ENCODE measurements at regions not wholly inside any gene's neighbourhood (a gene's known extent, or its start where the extent isn't known, plus 50 kb on each side); places are given as distances from the start of the nearest gene placed in this dataset.

DNA sequence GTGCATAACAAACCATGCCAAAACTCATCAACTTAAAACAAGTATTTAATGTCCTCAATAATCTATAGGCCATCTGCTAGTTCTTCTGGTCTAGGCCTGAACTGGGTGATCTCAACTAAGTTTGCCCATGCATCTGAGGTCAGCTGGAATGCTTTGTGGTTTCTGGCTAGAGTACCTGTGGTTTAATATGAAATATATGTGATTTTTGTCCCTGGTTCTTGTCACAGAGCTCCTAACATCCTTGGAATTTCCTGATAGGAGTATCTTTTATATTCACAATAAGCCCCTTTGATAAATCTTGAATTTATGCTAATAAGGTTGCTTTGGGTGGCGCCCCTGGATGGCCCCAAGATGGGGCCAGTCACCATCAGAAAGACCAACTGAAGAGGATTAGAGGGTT, 535.9 kb downstream of the DNAH5 start:
- no peaks in the 10 kb centered on the region for H3K27me3 Mint-ChIP-seq
- ATAC-seq (ENCODE audit: low read depth): no peak
- H3K27ac Mint-ChIP-seq: no peak overlapping the region
- no peaks in the 10 kb centered on the region for H3K36me3 Mint-ChIP-seq (ENCODE audit: low read depth)
- intact Hi-C loops (cut with micrococcal nuclease): no loop called here
- CTCF ChIA-PET: no interaction called here
- peaks cover 5% of the 10 kb centered on the region for H3K9me3 Mint-ChIP-seq
- no peak for DNase-seq
- TF ChIP-seq, protein P1, sequence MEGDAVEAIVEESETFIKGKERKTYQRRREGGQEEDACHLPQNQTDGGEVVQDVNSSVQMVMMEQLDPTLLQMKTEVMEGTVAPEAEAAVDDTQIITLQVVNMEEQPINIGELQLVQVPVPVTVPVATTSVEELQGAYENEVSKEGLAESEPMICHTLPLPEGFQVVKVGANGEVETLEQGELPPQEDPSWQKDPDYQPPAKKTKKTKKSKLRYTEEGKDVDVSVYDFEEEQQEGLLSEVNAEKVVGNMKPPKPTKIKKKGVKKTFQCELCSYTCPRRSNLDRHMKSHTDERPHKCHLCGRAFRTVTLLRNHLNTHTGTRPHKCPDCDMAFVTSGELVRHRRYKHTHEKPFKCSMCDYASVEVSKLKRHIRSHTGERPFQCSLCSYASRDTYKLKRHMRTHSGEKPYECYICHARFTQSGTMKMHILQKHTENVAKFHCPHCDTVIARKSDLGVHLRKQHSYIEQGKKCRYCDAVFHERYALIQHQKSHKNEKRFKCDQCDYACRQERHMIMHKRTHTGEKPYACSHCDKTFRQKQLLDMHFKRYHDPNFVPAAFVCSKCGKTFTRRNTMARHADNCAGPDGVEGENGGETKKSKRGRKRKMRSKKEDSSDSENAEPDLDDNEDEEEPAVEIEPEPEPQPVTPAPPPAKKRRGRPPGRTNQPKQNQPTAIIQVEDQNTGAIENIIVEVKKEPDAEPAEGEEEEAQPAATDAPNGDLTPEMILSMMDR (IDR thresholded peaks at IDR 0.05): no peak
- POLR2A ChIA-PET: no interaction called here
- H3K4me3 Mint-ChIP-seq: no peak overlapping the region
- no peaks in the 10 kb centered on the region for H3K4me1 Mint-ChIP-seq

- H3K4me1 Mint-ChIP-seq: no peaks in the 10 kb centered on the region
- DNase-seq (no peak), ATAC-seq (ENCODE audit: low read depth) (no peak)
- no peak overlapping the region for H3K27ac Mint-ChIP-seq
- CTCF ChIA-PET: no interaction called here
- H3K27me3 Mint-ChIP-seq: no peaks in the 10 kb centered on the region
- no peak overlapping the region for H3K4me3 Mint-ChIP-seq
- POLR2A ChIA-PET: no interaction called here
- peaks cover 9% of the 10 kb centered on the region for H3K9me3 Mint-ChIP-seq
- intact Hi-C loops (cut with micrococcal nuclease): no loop called here
- TF ChIP-seq, protein P1 (IDR thresholded peaks at IDR 0.05): no peak
- H3K36me3 Mint-ChIP-seq (ENCODE audit: low read depth): no peaks in the 10 kb centered on the region
Measured at GRCh38 chr5:13403351-13403750, 541.1 kb downstream of the DNAH5 start.

DNA sequence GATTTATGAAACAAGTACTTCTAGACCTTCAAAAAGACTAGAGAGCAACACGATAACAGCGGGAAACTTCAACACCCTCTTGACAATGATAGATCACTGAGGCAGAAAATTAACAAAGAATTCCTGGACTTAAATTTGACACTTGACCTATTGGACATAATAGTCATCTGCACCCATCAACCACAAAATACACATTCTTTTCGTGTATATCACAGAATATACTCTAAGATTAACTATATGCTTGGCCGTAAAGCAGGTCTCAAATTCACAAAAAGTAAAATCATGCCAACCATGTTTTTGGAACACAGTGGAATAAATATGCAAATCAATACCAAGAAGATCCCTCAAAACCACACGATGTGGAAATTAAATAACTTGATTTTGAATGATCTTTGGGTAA, 559.4 kb downstream of the DNAH5 start:
- Mint-ChIP-seq H3K27me3 (no peaks in the 10 kb centered on the region), H3K4me3 (no peak overlapping the region), H3K9me3 (peaks cover 24% of the 10 kb centered on the region), H3K4me1 (no peaks in the 10 kb centered on the region), H3K27ac (no peak overlapping the region), H3K36me3 (ENCODE audit: low read depth) (no peaks in the 10 kb centered on the region)
- DNase-seq (no peak), ATAC-seq (ENCODE audit: low read depth) (no peak)
- intact Hi-C loops (cut with micrococcal nuclease): no loop called here
- ChIA-PET POLR2A (no interaction called here), CTCF (no interaction called here)
- TF ChIP-seq, protein P1 (IDR thresholded peaks at IDR 0.05): no peak

GRCh38 chr5:13382232-13382631, 562.3 kb downstream of the DNAH5 start:
- ChIA-PET POLR2A (no interaction called here), CTCF (no interaction called here)
- Mint-ChIP-seq H3K36me3 (ENCODE audit: low read depth) (no peaks in the 10 kb centered on the region), H3K9me3 (peaks cover 15% of the 10 kb centered on the region), H3K27ac (no peak overlapping the region), H3K4me3 (no peak overlapping the region), H3K27me3 (no peaks in the 10 kb centered on the region), H3K4me1 (no peaks in the 10 kb centered on the region)
- intact Hi-C loops (cut with micrococcal nuclease): no loop called here
- ATAC-seq (ENCODE audit: low read depth): no peak
- TF ChIP-seq, protein P1 (IDR thresholded peaks at IDR 0.05): no peak
- DNase-seq: no peak

- DNase-seq (no peak), ATAC-seq (ENCODE audit: low read depth) (no peak)
- Mint-ChIP-seq H3K9me3 (peaks cover 5% of the 10 kb centered on the region), H3K27me3 (no peaks in the 10 kb centered on the region), H3K4me1 (no peaks in the 10 kb centered on the region), H3K27ac (no peak overlapping the region), H3K36me3 (ENCODE audit: low read depth) (no peaks in the 10 kb centered on the region), H3K4me3 (no peak overlapping the region)
- intact Hi-C loops (cut with micrococcal nuclease): no loop called here
- CTCF ChIA-PET: no interaction called here
- POLR2A ChIA-PET: no interaction called here
- TF ChIP-seq, protein P1 (IDR thresholded peaks at IDR 0.05): no peak
Measured at GRCh38 chr5:13378091-13378490, 566.4 kb downstream of the DNAH5 start.

Measured in activated B cell treated with CpG ODN at 0.5 μM for 24 hours (primary cell).